ENCODE measurements at regions not wholly inside any gene's neighbourhood (a gene's known extent, or its start where the extent isn't known, plus 50 kb on each side); places are given as distances from the start of the nearest gene placed in this dataset.

DNA sequence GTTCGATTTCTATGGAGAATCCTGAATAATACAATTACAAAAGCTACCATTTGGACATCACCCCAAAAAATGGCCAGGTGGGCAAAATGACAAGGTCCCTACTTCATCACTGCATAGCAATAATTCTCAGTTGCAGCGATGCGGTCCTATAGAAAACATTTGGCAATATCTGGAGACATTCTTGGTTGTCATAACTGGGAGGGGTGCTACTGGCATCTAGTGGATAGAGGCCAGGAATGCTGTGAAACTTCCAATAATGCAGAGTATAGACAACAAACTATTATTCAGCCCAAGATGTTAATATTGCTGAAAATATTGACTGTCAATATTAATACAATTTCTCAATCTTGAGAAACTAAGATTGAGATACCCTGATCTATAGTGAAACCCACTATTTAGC lies 637.8 kb upstream of the PKDCC start:
- Mint-ChIP-seq H3K27ac (no peak overlapping the region), H3K4me1 (ENCODE audit: low read depth) (no peaks in the 10 kb centered on the region), H3K27me3 (no peaks in the 10 kb centered on the region), H3K4me3 (no peak overlapping the region), H3K9me3 (ENCODE audit: low read depth) (peaks cover 7% of the 10 kb centered on the region), H3K36me3 (no peaks in the 10 kb centered on the region)

DNA sequence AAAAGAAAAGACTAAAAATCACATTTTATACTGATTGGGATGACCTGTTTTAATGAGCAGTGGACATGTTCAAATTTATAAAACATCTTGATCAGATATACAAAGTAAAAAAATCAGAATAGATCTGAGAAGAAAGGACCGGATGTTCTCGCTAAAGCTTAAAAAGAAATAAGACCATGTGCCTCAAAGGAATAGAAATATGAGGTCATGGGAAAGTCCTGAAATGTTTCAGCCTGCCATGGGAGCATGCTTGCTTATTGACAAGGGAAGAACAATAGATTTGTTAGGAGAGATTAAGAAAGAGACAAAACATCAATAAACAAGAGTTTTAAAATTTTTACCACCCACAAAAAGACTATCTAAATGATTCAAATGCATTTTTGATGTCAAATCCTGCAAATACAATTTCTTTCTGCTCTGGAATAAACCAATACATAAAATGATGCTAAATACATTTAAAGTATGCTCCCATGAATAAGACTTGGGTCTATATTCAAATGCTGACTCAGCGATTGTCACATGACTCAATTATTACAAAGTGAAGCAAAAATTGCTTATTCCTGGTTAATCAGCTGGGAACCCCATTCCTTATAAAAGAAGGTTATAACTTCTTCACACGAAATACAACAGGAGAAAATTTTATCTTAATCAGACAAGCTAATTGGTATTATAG lies 633.9 kb upstream of the PKDCC start:
- no peak overlapping the region for H3K27ac Mint-ChIP-seq
- peaks cover 7% of the 10 kb centered on the region for H3K9me3 Mint-ChIP-seq (ENCODE audit: low read depth)
- no peak overlapping the region for H3K4me3 Mint-ChIP-seq
- no peaks in the 10 kb centered on the region for H3K4me1 Mint-ChIP-seq (ENCODE audit: low read depth)
- no peaks in the 10 kb centered on the region for H3K27me3 Mint-ChIP-seq
- H3K36me3 Mint-ChIP-seq = no peaks in the 10 kb centered on the region

DNA sequence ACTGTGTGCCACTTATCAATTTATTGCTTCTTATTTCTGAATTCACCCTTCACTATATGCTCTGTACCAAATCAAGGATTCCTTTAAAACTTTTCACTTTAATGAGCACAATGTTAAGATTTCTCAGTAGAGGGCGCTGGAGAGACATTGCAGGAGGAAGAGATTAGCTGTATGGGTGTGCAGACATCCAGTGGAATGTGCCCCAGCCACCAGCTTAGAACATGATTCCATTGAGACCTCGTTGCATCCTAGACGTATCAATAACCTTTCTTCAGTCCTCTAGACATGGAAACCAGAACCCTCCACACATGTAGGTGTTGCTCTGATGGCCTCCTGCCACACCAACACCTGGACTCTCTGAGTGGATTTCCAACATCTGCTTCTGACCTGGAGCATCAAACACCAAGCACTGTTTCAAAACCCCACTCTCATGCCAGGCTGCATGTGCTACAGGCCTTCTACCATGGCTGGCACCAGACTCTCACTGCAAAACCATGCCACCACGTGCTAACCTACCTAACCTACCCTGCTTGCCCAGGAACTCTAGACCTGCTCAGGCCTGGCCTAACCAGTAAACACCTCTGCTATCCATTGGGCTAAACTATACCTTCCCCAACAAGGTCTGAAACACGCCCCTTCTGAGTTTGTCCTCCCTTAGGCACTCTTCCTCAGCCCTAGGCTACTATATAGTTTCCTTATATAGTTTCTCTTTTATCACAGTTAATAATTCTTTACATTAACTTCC lies 633.2 kb upstream of the PKDCC start:
- H3K27ac Mint-ChIP-seq = no peak overlapping the region
- no peak overlapping the region for H3K4me3 Mint-ChIP-seq
- H3K4me1 Mint-ChIP-seq (ENCODE audit: low read depth) = no peaks in the 10 kb centered on the region
- H3K36me3 Mint-ChIP-seq = no peaks in the 10 kb centered on the region
- no peaks in the 10 kb centered on the region for H3K27me3 Mint-ChIP-seq
- H3K9me3 Mint-ChIP-seq (ENCODE audit: low read depth) = peaks cover 7% of the 10 kb centered on the region

DNA sequence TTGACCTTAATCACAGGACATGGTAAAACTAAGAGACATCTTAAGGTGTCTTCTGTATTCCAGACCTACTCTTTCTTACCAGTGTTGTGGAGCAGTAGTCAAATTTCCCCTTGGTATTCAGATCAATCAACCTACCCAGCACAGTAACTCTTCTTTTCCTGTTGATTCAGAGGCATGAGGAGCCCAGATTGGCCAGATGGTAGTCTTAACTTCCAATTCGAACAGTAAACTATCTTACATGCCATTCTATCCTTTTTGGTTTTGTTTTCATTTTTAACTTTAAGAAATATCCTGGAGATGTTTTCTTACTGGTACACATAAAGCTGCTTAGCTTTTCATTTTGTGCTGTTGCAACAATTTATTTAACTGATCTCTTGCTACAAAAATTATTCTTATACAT lies 630.3 kb upstream of the PKDCC start:
- no peaks in the 10 kb centered on the region for H3K27me3 Mint-ChIP-seq
- no peak overlapping the region for H3K4me3 Mint-ChIP-seq
- no peak overlapping the region for H3K27ac Mint-ChIP-seq
- no peaks in the 10 kb centered on the region for H3K9me3 Mint-ChIP-seq (ENCODE audit: low read depth)
- H3K4me1 Mint-ChIP-seq (ENCODE audit: low read depth) = no peaks in the 10 kb centered on the region
- H3K36me3 Mint-ChIP-seq = no peaks in the 10 kb centered on the region

DNA sequence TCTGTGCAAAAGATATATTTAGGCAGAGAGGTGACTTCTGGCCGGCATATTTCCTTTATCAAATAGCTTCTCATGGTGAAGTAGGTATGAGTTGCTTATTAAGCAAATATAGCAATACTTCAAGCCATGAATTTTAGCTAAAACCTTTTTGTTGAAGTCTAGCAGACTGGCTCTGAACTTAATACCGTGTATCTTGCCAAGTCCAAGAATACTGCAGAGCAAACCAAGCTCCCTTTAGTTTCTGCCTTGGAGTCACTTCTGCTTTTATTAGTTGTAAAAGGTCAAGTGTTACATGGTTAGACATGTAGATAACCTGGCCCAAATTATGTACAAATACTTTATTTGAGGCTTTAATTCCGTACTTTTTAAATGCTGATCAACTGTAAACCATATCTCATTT lies 627.6 kb upstream of the PKDCC start:
- no peaks in the 10 kb centered on the region for H3K36me3 Mint-ChIP-seq
- no peaks in the 10 kb centered on the region for H3K4me1 Mint-ChIP-seq (ENCODE audit: low read depth)
- no peaks in the 10 kb centered on the region for H3K27me3 Mint-ChIP-seq
- no peak overlapping the region for H3K4me3 Mint-ChIP-seq
- H3K9me3 Mint-ChIP-seq (ENCODE audit: low read depth) = peaks cover 4% of the 10 kb centered on the region
- H3K27ac Mint-ChIP-seq = no peak overlapping the region

DNA sequence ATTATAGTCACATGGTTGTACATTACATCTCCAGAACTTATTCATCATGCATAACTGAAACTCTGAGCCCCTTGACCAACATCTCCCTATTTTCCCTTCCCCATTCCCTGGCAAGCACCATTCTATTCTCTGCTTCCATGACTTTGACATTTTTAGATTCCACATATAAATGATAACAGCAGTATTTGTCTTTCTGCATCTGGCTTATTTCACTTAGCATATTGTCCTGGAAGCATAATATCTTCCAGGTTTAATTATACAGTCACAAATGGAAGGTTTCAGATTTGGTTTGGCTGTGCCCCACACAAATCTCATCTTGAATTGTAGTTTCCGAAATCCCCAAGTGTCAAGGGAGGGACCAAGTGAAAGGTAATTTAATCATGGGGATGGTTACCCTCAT lies 626.9 kb upstream of the PKDCC start:
- Mint-ChIP-seq H3K4me3 (no peak overlapping the region), H3K4me1 (ENCODE audit: low read depth) (no peaks in the 10 kb centered on the region), H3K27me3 (no peaks in the 10 kb centered on the region), H3K9me3 (ENCODE audit: low read depth) (peaks cover 4% of the 10 kb centered on the region), H3K36me3 (no peaks in the 10 kb centered on the region), H3K27ac (no peak overlapping the region)

DNA sequence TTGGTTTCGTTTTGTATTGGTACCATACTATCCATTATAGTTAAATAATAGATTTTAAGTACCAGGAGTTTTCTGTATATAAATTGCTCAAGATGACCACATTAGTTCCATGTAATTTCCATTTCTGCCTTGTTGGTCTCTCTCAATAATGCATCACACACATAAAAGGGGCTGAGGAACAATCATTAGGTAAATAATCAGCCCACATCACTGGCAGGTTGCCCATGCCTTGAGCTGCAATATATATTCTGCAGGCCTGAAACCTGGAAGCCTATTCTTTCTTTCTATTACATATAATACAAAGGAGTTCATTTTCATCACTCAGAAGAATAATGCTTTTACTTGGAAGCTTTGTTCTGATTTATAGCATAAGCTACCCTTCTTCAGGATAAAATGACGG lies 616.1 kb upstream of the PKDCC start:
- Mint-ChIP-seq H3K27me3 (no peaks in the 10 kb centered on the region), H3K9me3 (ENCODE audit: low read depth) (no peaks in the 10 kb centered on the region), H3K27ac (no peak overlapping the region), H3K4me1 (ENCODE audit: low read depth) (no peaks in the 10 kb centered on the region), H3K36me3 (no peaks in the 10 kb centered on the region), H3K4me3 (no peak overlapping the region)

DNA sequence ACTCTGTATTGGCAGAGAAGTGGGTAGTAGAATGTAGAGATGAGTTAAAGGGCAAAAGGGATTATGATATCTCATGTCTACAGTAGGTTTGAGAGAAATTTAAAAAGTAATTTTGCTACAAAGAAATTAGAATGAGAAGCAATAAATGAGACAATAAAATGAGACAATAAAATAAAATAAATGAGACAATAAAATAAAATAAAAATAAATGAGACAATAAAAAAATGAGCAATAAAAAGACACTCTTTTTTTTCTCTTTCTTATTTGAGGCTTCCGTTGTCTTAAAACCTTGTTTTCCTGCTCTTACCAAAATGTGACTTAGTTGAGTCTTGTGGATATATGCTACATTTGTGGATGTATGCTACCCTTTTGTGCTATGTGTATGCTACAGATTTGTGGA lies 615.4 kb upstream of the PKDCC start:
- Mint-ChIP-seq H3K36me3 (no peaks in the 10 kb centered on the region), H3K4me1 (ENCODE audit: low read depth) (no peaks in the 10 kb centered on the region), H3K27ac (no peak overlapping the region), H3K4me3 (no peak overlapping the region), H3K27me3 (no peaks in the 10 kb centered on the region), H3K9me3 (ENCODE audit: low read depth) (no peaks in the 10 kb centered on the region)

DNA sequence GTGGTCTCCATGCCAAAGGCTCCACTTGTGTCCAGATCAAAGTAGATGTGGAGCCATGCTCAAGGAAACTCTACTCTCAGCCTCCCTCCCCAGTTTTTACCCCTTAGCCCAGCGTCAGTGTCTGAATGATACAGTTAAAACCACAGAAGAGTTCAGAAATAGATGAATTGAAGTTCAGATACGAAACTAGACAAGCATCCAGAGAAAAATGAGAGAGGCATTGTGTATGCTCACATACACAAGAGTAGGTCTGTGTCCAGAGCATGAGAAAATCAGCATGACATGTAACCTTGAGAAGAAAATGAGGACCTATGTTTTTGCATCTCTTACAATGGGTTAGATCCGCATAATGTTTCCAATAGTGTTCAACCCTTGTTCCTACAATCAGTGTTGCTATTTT lies 612.8 kb upstream of the PKDCC start:
- no peaks in the 10 kb centered on the region for H3K36me3 Mint-ChIP-seq
- H3K4me3 Mint-ChIP-seq = no peak overlapping the region
- H3K9me3 Mint-ChIP-seq (ENCODE audit: low read depth) = peaks cover 6% of the 10 kb centered on the region
- no peaks in the 10 kb centered on the region for H3K27me3 Mint-ChIP-seq
- H3K27ac Mint-ChIP-seq = no peak overlapping the region
- H3K4me1 Mint-ChIP-seq (ENCODE audit: low read depth) = no peaks in the 10 kb centered on the region

DNA sequence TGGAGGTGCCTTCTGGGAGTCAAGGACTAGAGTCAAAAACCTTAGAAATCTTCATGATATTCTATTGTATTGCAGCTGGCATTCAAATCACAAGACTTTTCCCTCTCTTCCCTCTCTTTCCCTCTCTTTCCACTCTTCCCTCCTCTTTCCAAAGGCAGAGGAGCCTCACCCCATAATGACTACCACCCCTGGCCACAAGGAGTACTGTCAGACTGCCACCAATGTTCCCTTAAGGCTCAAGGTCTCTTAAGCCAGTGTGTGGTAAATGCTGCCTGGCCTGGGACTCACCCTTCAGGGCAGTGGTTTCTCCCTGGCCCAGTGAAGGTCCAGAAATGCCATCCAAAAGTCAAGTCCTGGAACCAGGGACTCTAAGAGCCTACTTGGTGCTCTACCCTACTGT lies 605.9 kb upstream of the PKDCC start:
- H3K4me1 Mint-ChIP-seq (ENCODE audit: low read depth) = no peaks in the 10 kb centered on the region
- H3K27ac Mint-ChIP-seq = no peak overlapping the region
- peaks cover 6% of the 10 kb centered on the region for H3K9me3 Mint-ChIP-seq (ENCODE audit: low read depth)
- no peak overlapping the region for H3K4me3 Mint-ChIP-seq
- no peaks in the 10 kb centered on the region for H3K27me3 Mint-ChIP-seq
- no peaks in the 10 kb centered on the region for H3K36me3 Mint-ChIP-seq

DNA sequence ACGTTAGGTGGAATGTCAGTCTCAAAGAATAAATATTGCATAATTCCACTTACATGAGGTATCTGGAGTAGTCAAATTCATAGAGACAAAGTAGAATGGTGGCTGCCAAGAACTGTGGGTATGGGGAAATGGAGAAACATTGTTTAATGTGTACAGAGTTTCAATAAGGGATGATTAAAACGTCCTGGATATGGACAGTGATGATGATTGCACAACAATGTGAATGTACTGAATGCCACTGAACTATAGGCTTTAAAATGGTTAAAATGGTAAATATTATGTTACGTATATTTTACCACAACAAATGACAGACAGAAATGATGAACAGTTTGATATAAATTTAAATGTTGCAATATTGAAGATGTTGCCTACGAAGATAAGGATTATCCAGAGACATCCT lies 602.0 kb upstream of the PKDCC start:
- Mint-ChIP-seq H3K4me1 (ENCODE audit: low read depth) (no peaks in the 10 kb centered on the region), H3K36me3 (no peaks in the 10 kb centered on the region), H3K9me3 (ENCODE audit: low read depth) (no peaks in the 10 kb centered on the region), H3K4me3 (no peak overlapping the region), H3K27me3 (no peaks in the 10 kb centered on the region), H3K27ac (no peak overlapping the region)

DNA sequence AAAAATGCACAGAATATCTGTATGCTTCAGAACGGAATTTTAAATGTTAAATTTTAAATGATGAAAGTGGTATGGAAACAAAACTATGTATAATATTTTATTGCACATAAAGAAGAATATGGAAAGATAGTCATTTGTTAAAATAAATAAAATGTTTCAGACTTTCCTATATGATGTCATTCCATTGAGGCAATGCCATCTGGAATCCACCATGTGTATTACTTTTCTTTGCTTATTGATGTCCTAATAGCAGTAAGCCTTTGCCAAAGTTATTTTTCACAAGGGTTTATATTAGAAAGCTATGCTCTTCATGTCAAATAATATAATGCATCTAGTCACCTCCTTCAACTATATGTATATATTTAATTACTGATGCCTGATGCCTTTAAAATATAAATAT lies 601.6 kb upstream of the PKDCC start:
- Mint-ChIP-seq H3K27me3 (no peaks in the 10 kb centered on the region), H3K27ac (no peak overlapping the region)

DNA sequence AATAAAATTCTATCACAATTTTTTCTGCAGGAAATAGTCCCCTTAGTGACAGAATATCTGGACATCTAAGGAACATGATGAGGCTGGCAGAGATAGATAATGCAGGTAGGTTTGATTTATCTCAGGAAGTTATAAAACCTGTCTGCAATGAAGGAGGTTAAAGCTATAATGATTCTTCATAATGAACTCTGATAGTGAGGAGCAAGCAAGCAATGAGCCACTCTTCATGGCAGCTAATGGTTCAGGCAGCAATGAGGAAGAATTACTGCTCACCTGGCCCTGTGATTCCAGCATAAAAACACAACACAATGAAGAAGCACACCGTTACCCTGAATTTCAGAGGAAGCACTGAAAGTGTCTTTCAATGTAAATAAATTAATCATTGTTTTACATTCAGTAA lies 599.6 kb upstream of the PKDCC start:
- Mint-ChIP-seq H3K27me3 (no peaks in the 10 kb centered on the region), H3K36me3 (no peaks in the 10 kb centered on the region), H3K27ac (no peak overlapping the region), H3K4me1 (ENCODE audit: low read depth) (no peaks in the 10 kb centered on the region), H3K9me3 (ENCODE audit: low read depth) (peaks cover 2% of the 10 kb centered on the region), H3K4me3 (no peak overlapping the region)

More for the DNA sequence above, 601.6 kb upstream of the PKDCC start:
- H3K9me3 Mint-ChIP-seq (ENCODE audit: low read depth) = no peaks in the 10 kb centered on the region
- H3K4me3 Mint-ChIP-seq = no peak overlapping the region
- no peaks in the 10 kb centered on the region for H3K4me1 Mint-ChIP-seq (ENCODE audit: low read depth)
- no peaks in the 10 kb centered on the region for H3K36me3 Mint-ChIP-seq

DNA sequence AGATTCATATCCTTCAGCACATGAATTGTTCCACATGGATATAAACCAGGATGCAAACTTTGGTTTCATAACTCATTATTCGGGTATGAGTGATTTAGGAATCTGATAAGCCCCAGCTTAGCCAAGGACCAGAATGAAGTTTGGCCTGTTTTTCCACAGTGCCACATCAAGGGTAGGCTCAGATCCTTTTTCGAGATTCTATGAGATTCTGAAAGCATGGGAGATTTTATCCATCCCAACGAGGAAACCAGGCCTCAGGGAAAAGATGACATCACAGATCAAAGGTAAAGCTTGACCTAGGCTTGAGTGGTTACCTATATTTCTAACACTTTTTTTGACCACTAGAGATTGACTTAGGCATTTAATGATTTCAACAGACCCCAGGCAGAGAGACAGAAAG lies 590.8 kb upstream of the PKDCC start:
- Mint-ChIP-seq H3K4me1 (ENCODE audit: low read depth) (no peaks in the 10 kb centered on the region), H3K27me3 (no peaks in the 10 kb centered on the region), H3K4me3 (no peak overlapping the region), H3K27ac (no peak overlapping the region), H3K9me3 (ENCODE audit: low read depth) (peaks cover 3% of the 10 kb centered on the region), H3K36me3 (no peaks in the 10 kb centered on the region)

DNA sequence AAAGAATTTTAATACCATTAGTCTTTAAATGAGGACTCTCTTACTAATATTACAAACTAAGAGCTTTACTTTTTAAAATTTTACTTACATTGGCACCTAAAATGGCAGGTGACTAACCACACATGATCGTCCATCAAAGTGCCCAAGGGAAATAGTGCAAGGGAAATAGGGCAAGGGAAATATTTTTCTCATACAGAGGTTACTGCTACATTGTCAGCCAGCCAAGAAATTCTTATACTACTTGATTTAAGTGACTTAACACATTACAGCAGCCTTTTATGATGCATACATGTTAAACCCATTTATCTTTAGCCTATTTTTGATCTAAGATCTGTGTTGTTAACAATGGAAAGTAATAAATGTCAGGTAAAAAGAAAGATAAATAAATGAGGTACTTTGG lies 587.2 kb upstream of the PKDCC start:
- Mint-ChIP-seq H3K4me3 (no peak overlapping the region), H3K27ac (no peak overlapping the region), H3K27me3 (no peaks in the 10 kb centered on the region), H3K36me3 (no peaks in the 10 kb centered on the region), H3K9me3 (ENCODE audit: low read depth) (no peaks in the 10 kb centered on the region), H3K4me1 (ENCODE audit: low read depth) (no peaks in the 10 kb centered on the region)

DNA sequence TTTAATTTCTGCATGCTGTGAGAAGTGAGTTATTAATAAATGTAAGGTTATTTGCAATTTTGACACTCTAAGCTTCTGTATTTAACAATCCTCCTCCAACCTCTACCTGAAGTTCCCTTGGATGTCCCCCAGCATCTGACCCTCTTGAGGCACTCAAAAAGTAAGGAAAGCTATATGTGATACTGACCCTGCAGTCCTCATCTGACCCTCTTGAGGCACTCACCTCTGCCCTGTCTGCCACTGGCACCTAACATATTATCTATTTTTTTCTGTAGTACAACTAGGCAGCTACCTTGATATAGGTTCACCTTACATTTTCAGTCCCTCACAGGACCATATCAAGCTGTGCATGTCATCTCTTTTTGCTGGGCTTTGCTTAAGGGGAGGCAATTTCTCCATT lies 583.4 kb upstream of the PKDCC start:
- Mint-ChIP-seq H3K9me3 (ENCODE audit: low read depth) (no peaks in the 10 kb centered on the region), H3K4me3 (no peak overlapping the region), H3K27ac (no peak overlapping the region), H3K27me3 (no peaks in the 10 kb centered on the region), H3K4me1 (ENCODE audit: low read depth) (no peaks in the 10 kb centered on the region), H3K36me3 (no peaks in the 10 kb centered on the region)
